ENCODE measurements at regions not wholly inside any gene's neighbourhood (a gene's known extent, or its start where the extent isn't known, plus 50 kb on each side); places are given as distances from the start of the nearest gene placed in this dataset.
A peak's percentile ranks its signal among the peaks of the same experiment; 100 is the strongest.

DNA sequence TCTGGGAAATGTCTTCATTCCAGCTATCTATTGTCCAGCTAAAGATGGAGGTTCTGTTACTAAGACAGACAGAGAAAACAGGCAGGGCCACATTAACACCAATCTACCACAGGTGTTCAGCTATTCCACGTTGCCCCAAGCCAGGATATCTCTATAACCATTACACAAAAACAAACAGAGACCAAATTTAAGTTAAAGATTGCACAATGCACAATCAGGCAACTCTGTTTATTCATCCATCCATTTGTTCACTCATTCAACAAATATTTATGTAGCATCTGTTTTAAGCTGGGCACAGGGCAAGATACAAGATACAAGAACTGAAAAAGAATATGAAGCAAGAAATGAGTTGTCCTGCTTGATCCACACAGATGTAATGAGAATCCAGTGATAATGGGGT lies 629.0 kb downstream of the MED13L start:
- no peak for DNase-seq (ENCODE audit: low read depth, low spot score)

- DNase-seq (ENCODE audit: low read depth, low spot score), result no peak
These were observed 631.3 kb downstream of the MED13L start for GRCh38 chr12:115646210-115646609.

- DNase-seq (ENCODE audit: low read depth, low spot score), result no peak
These were observed 636.6 kb downstream of the MED13L start for GRCh38 chr12:115640929-115641328.

DNA sequence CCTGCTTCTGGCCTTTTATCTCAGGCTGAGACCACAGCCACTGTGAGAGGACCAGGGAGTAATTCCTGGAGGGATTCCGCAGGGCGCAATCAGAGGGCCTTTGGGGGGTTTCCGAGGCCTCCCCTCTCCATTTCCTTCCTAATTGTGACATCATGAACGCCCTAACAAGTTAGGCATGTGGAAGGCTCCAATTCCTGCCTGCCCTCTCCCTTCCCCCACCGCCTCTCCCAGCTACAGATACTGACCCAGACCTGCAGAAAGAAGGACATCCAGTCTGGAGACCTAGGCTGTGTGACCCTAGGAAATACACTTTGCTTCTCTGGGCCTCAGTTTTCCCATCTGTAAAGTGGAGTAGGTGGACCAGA lies 637.9 kb downstream of the MED13L start:
- DNase-seq (ENCODE audit: low read depth, low spot score), result peak; percentile 16

GRCh38 chr12:115638733-115639647 lies 638.5 kb downstream of the MED13L start:
- peak; percentile 51 for DNase-seq (ENCODE audit: low read depth, low spot score)

GRCh38 chr12:115636546-115636945 lies 640.9 kb downstream of the MED13L start:
- no peak for DNase-seq (ENCODE audit: low read depth, low spot score)

DNA sequence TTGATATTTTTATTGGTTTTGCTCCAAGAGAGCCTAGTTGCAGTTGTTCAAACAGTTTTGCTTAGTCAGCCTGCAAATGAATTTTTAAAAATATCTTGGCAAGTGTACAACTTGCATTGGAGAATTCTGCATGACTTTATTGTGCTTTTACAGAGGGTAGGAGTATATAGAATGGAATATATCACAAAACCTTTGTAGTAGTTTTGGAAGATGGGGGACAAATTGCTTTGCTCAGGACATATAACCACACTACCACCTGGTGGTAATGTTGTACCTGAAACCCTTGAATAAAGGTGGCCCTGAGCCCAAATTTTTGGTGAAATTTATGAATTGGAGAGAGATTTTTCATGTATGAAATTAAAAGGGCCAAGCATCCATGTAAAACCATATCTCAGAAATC lies 645.2 kb downstream of the MED13L start:
- DNase-seq (ENCODE audit: low read depth, low spot score), result no peak

- peak; percentile 10 for DNase-seq (ENCODE audit: low read depth, low spot score)
These were observed 647.4 kb downstream of the MED13L start for GRCh38 chr12:115630136-115630535.

- no peak for DNase-seq (ENCODE audit: low read depth, low spot score)
These were observed 651.3 kb downstream of the MED13L start for GRCh38 chr12:115626210-115626609.

DNA sequence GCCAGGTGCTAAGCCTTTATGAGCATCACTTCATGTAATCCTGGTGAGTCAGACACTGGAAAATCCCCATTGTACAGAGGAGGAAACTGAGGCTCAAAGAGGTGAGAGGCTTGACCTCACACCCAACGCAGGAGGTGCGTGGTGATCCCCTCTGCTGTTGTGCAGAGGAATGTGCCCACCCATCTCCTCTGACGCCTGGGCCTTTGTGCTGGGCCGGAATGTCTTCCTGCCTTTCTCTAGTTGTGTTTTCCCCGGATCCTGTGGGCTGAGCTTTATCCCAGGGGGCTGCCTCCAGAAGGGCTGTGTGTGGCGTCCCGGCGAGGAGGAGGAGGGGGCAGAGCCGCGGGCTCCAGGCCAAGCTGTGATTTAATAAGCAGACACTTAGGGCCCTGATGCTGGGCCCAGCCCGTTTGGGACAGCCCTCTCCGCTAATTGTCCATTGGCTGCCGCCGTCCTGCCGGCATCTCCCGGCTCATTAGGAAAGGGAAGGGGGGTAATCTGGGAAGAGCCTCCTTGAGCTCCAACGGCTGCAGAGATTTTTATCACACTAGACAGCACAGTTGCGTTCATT lies 653.6 kb downstream of the MED13L start:
- peak; percentile 92 for DNase-seq (ENCODE audit: low read depth, low spot score)

DNA sequence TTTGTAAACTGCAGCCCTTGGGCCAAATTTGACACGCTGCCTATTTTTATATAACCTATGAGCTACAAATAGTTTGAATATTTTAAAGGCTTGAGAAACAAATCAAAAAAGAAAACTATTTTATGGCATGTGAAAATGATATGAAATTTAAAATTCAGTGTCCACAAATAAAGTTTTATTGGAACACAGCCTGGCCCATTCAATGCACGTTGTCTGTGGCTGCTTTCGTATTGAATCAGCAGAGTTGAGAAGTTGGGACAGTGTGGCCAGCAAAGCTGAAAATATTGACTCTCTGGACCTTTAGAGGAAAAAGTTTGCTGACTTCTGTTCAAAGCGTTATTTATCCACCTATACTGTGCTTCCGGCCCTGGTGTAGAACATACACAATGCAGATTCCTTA lies 654.2 kb downstream of the MED13L start:
- DNase-seq (ENCODE audit: low read depth, low spot score), result no peak

- no peak for DNase-seq (ENCODE audit: low read depth, low spot score)
These were observed 656.7 kb downstream of the MED13L start for GRCh38 chr12:115620816-115621215.

DNA sequence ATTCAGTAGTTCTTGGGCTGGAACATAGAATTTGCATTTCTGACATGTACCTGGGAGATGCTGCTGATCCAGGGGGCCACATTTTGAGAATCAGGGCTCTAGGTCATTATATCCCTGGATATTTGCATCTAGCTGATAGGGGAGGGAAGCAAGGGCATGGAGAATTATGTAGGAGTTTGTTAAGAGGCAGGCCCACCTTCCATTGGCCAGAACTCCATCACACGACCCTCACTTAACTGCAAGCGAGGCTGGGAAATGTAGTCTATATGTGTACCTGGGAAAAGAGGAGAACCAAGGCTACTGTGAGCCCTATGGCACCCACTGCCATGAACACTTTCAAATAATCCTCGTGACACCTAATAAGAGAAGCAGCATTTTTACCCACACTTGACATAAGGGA lies 657.6 kb downstream of the MED13L start:
- peak; percentile 28 for DNase-seq (ENCODE audit: low read depth, low spot score)

DNA sequence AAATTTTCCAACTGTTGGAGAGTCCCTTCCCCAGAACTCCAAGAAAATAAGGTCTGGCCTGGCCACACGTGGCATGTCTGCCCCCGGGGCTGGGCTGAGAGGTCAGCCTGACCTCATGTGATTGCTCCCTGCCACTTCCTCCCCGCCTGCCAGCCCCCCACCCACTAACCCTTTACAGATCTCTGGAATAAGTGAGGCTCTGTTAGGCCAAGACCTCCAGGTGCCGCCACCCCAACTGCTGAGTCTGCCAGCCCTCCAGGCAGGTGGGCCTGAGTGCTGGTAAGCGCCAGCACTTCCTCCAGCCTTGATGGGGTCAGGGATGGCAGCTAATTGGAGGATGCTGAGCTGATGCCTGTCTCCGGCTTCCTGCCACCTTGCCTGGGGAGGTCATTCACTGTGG lies 658.4 kb downstream of the MED13L start:
- no peak for DNase-seq (ENCODE audit: low read depth, low spot score)

DNA sequence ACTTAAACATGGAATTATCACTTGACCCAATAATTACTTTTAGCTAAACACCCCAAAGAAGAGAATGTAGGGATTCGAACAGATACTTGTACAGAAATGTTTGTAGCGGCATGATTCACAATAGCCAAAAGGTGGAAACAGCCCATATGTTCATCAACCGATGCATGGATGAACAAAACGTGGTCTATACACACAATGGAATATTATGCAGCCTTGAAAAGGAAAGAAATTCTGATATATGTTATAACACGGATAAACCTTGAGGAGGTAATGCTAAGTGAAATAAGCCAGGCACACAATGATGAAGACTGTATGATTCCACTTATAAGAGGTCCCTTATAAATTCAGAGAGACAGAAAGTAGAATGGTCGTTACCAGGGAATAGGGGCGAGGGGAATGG lies 659.4 kb downstream of the MED13L start:
- no peak for DNase-seq (ENCODE audit: low read depth, low spot score)

DNA sequence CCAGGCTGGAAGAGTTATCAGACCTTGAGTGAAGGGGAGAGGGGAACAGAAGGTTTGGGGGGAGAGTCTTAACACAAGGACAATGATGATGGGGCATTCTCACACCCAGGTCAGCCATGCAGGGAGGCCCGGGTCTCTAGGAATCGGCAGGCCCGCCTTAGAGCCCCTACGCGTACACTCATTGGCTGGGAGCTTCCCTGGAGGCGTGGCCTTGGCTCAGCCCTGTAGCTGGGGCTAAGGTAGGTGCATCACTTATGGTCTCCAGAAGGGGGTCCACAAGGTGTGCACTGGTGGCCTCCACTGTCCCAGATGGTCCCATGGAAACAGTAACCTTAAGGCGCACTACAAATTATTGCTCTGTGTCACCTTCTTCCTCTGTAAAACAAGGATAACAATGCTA lies 660.1 kb downstream of the MED13L start:
- peak; percentile 37 for DNase-seq (ENCODE audit: low read depth, low spot score)

DNA sequence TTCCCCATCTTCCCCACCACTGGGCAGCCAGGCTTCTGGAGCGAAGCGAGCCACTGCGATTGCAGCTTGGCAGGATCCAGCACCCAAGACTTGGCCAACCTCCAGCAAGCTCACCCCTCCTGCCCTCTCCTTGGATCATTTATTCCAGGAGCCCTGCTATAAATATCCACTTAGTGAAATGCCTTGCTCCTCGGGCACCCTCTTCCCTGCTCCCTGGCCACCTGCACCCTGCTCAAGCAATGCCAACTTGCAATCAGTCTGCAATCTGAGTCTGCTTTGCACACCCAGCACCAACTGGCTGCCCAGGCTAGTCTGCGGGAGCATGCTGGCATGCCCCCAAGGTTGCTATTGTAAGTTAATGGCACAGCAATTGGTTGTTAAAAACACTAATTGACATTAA lies 666.0 kb downstream of the MED13L start:
- DNase-seq (ENCODE audit: low read depth, low spot score), result no peak

DNA sequence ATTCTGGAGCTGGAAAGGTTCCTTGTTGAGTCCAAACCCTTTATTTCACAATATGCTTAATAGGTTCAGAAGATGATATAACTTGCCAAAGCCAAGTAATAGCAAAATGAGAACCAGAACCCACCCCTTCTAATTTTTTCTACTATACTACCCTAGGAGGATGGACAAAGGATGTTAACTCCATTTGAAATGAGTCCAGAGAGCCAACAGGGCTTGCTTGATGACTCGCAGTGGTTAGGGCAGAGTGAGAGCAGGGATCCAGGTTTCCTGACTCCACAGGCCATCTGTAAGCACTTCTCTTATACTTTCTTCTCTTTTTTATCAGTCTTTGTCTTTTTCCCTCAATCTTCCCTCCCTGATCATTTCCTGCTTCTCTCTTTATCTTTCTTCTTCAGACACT lies 668.1 kb downstream of the MED13L start:
- no peak for DNase-seq (ENCODE audit: low read depth, low spot score)

DNA sequence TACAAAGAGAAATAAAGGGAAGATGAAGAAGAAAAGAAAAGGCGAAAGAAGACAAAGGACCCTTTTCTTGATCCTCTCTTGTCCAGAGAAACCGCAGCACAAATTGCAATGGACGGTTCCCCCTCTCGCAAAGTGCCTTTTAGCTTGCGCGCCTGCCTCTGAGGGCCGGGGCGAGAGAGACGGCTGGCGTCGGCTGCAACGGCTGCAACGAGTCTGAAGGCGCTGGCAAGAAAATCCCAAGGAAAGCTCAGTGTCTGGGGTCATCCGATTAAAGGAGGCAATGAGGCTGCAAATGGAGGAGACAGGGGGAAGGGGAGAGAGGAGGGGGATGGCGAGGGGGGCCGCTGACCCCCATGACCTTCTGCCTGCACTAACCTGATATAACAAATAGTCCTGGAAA lies 671.5 kb downstream of the MED13L start:
- no peak for DNase-seq (ENCODE audit: low read depth, low spot score)

GRCh38 chr12:115598871-115599811 lies 678.4 kb downstream of the MED13L start:
- DNase-seq (ENCODE audit: low read depth, low spot score), result peak; percentile 18

DNA sequence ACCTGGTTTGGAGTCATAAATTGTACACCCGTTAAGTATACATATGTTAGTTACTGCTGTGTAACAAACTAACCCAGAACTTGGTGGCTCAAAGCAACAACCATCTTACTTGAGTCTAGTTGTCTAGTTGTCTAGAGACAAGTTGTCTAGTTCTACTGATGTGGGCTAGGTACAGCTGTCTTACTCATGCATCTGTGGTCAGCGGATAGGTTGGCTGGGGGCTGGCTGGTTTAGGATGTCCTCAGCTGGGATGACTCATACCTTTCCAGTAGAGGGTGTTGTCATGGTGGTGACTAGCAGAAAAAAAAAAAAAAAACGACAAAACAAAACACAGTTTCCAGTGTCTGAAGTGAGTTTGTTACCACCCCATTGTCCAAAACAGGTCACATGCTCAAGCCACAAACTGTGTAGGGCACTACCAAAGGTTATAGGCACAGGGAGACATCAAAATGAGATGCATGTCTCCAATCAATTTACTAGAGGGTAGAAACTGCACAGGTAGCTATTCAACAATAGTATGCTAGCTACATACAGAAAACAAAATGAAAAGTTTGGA lies 680.3 kb downstream of the MED13L start:
- DNase-seq (ENCODE audit: low read depth, low spot score), result peak; percentile 33

DNA sequence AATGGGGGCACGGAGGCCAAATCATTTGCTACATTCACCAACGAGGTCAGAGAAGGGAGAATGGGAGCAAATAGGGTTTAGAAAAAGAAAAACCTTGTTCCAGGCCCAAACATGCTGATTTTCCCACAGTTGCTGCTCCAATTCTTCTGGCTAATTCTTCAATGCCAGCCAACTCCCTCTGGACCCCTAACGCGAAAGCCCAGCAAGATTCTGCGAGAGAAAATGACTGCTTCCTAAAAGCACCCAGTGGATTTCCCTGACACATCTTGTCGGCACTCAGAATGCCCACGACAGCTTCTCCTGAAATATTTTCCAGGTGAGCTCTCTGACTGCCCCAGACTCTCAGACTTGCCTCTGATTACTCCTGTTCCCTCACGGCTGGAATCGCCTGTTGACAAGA lies 689.4 kb downstream of the MED13L start:
- no peak for DNase-seq (ENCODE audit: low read depth, low spot score)
